ENCODE measurements at regions not wholly inside any gene's neighbourhood (a gene's known extent, or its start where the extent isn't known, plus 50 kb on each side); places are given as distances from the start of the nearest gene placed in this dataset.

DNA sequence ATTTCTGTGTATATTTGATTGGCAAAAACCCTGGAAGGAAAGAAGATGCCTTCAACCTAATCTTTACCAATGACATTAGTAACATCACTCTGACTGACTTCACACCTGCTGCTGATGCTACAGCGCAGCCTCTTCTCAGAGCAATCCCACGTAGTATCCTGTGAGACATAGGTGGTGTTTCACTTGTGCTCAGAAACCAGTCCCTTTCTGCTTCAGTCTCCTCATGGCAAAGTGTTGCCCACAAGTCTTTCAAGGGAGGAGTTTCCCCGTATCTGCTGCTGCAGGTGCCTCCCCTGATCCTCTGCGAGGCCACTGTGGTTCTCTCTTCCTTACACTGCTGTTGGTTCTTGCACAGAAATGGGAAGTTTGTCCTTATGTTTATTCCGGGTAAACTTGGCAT, 433.2 kb upstream of the TNP1 start:
- DNase-seq (ENCODE audit: low read depth): no peak
- H3K79me2 ChIP-seq (ENCODE audit: insufficient read depth, low read length): no peaks in the 10 kb centered on the region
- H3K4me2 ChIP-seq (ENCODE audit: low read length): no peak overlapping the region
- TF ChIP-seq, protein P1, sequence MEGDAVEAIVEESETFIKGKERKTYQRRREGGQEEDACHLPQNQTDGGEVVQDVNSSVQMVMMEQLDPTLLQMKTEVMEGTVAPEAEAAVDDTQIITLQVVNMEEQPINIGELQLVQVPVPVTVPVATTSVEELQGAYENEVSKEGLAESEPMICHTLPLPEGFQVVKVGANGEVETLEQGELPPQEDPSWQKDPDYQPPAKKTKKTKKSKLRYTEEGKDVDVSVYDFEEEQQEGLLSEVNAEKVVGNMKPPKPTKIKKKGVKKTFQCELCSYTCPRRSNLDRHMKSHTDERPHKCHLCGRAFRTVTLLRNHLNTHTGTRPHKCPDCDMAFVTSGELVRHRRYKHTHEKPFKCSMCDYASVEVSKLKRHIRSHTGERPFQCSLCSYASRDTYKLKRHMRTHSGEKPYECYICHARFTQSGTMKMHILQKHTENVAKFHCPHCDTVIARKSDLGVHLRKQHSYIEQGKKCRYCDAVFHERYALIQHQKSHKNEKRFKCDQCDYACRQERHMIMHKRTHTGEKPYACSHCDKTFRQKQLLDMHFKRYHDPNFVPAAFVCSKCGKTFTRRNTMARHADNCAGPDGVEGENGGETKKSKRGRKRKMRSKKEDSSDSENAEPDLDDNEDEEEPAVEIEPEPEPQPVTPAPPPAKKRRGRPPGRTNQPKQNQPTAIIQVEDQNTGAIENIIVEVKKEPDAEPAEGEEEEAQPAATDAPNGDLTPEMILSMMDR (IDR thresholded peaks at IDR 0.05; ENCODE audit: insufficient read depth, low read depth, low read length): no peak
- TF ChIP-seq EZH2 (IDR thresholded peaks at IDR 0.05; ENCODE audit: insufficient read depth, low read length): no peak
- no peaks in the 10 kb centered on the region for H3K27me3 ChIP-seq (ENCODE audit: insufficient read depth, low read length)
- Mint-ChIP-seq H3K4me1 (ENCODE audit: low read depth, unreplicated experiment) (peaks cover 5% of the 10 kb centered on the region), H3K9me3 (ENCODE audit: unreplicated experiment) (peaks cover 5% of the 10 kb centered on the region), H3K36me3 (ENCODE audit: low read depth, unreplicated experiment) (no peaks in the 10 kb centered on the region), H3K27me3 (ENCODE audit: low read depth, unreplicated experiment) (no peaks in the 10 kb centered on the region), H3K27ac (ENCODE audit: unreplicated experiment) (no peak overlapping the region), H3K4me3 (ENCODE audit: unreplicated experiment) (no peak overlapping the region)
- H3K9me3 ChIP-seq (ENCODE audit: insufficient read depth, low read depth, low read length): no peaks in the 10 kb centered on the region
- H3K4me1 ChIP-seq (ENCODE audit: insufficient read depth, low read length): no peaks in the 10 kb centered on the region
- FAIRE-seq: no peak
- H3K4me3 ChIP-seq (ENCODE audit: insufficient read depth, low read depth, low read length): no peak overlapping the region
- no peak overlapping the region for H3K27ac ChIP-seq (ENCODE audit: low read depth, low read length)
- H3K9ac ChIP-seq (ENCODE audit: low read length): no peak overlapping the region
- H4K20me1 ChIP-seq (ENCODE audit: insufficient read depth, low read length): no peaks in the 10 kb centered on the region
- H2AFZ ChIP-seq (ENCODE audit: low read depth, low read length): no peak overlapping the region
- no peaks in the 10 kb centered on the region for H3K36me3 ChIP-seq (ENCODE audit: insufficient read depth, low read length)

DNA sequence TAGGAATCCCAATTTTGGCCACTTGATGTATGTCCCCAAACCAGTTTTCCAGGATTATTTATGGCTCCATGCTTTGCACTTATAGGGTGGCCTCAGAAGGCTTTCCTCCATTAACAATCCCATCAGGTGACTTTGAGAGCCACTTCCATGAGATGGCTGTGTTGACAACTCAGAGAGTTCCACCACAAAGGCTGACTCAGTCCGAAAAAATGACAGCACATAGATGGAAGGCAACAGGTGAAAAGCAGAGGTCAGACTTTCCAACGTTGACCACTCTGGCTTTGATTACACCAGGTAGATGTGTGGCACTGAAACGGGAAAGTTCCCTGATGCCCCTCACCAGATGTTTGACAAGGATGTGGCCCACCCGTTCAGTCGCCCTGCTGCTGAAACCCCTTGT, 431.4 kb upstream of the TNP1 start:
- Histone ChIP-seq H3K4me1 (ENCODE audit: insufficient read depth, low read length) (peaks cover 7% of the 10 kb centered on the region), H3K79me2 (ENCODE audit: insufficient read depth, low read length) (no peaks in the 10 kb centered on the region), H3K4me3 (ENCODE audit: insufficient read depth, low read depth, low read length) (no peak overlapping the region), H3K27ac (ENCODE audit: low read depth, low read length) (no peak overlapping the region), H3K4me2 (ENCODE audit: low read length) (no peak overlapping the region), H2AFZ (ENCODE audit: low read depth, low read length) (no peak overlapping the region), H4K20me1 (ENCODE audit: insufficient read depth, low read length) (no peaks in the 10 kb centered on the region), H3K9ac (ENCODE audit: low read length) (no peak overlapping the region), H3K36me3 (ENCODE audit: insufficient read depth, low read length) (no peaks in the 10 kb centered on the region), H3K9me3 (ENCODE audit: insufficient read depth, low read depth, low read length) (no peaks in the 10 kb centered on the region), H3K27me3 (ENCODE audit: insufficient read depth, low read length) (no peaks in the 10 kb centered on the region)
- FAIRE-seq: no peak
- DNase-seq (ENCODE audit: low read depth): no peak
- Mint-ChIP-seq H3K9me3 (ENCODE audit: unreplicated experiment) (peaks cover 4% of the 10 kb centered on the region), H3K4me1 (ENCODE audit: low read depth, unreplicated experiment) (peaks cover 17% of the 10 kb centered on the region), H3K27me3 (ENCODE audit: low read depth, unreplicated experiment) (no peaks in the 10 kb centered on the region), H3K36me3 (ENCODE audit: low read depth, unreplicated experiment) (no peaks in the 10 kb centered on the region), H3K4me3 (ENCODE audit: unreplicated experiment) (no peak overlapping the region), H3K27ac (ENCODE audit: unreplicated experiment) (no peak overlapping the region)
- TF ChIP-seq EZH2 (IDR thresholded peaks at IDR 0.05; ENCODE audit: insufficient read depth, low read length): no peak
- TF ChIP-seq, protein P1 (IDR thresholded peaks at IDR 0.05; ENCODE audit: insufficient read depth, low read depth, low read length): no peak

DNA sequence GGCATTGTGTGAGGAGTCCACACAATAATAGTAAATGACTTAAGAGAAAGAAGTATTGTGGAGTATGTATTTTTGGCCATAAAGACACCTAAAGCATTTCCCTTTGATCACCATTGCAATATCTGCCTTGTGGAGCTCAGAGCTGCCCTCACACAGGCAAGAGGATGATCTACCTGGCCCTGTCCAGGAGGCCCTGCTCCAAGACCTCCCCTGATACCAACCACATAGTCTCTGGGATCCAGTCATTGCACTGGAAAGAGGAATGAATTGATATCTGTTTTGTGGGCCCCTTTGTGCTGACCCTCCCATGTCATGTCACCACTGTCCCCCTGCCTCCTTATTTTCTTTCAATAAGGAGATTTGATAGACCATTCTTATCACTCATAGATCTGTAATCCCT, 430.6 kb upstream of the TNP1 start:
- H3K9me3 Mint-ChIP-seq (ENCODE audit: unreplicated experiment): peaks cover 4% of the 10 kb centered on the region
- Histone ChIP-seq H3K9ac (ENCODE audit: low read length) (no peak overlapping the region), H3K27me3 (ENCODE audit: insufficient read depth, low read length) (no peaks in the 10 kb centered on the region), H3K9me3 (ENCODE audit: insufficient read depth, low read depth, low read length) (no peaks in the 10 kb centered on the region), H3K4me2 (ENCODE audit: low read length) (no peak overlapping the region), H3K27ac (ENCODE audit: low read depth, low read length) (no peak overlapping the region), H3K79me2 (ENCODE audit: insufficient read depth, low read length) (no peaks in the 10 kb centered on the region), H3K4me3 (ENCODE audit: insufficient read depth, low read depth, low read length) (no peak overlapping the region), H3K36me3 (ENCODE audit: insufficient read depth, low read length) (no peaks in the 10 kb centered on the region), H4K20me1 (ENCODE audit: insufficient read depth, low read length) (no peaks in the 10 kb centered on the region), H2AFZ (ENCODE audit: low read depth, low read length) (no peak overlapping the region), H3K4me1 (ENCODE audit: insufficient read depth, low read length) (peaks cover 7% of the 10 kb centered on the region)
- FAIRE-seq (no peak), DNase-seq (ENCODE audit: low read depth) (no peak)
- no peaks in the 10 kb centered on the region for H3K27me3 Mint-ChIP-seq (ENCODE audit: low read depth, unreplicated experiment)
- TF ChIP-seq EZH2 (IDR thresholded peaks at IDR 0.05; ENCODE audit: insufficient read depth, low read length): no peak
- TF ChIP-seq, protein P1 (IDR thresholded peaks at IDR 0.05; ENCODE audit: insufficient read depth, low read depth, low read length): no peak
- no peak overlapping the region for H3K4me3 Mint-ChIP-seq (ENCODE audit: unreplicated experiment)
- H3K36me3 Mint-ChIP-seq (ENCODE audit: low read depth, unreplicated experiment): no peaks in the 10 kb centered on the region
- no peak overlapping the region for H3K27ac Mint-ChIP-seq (ENCODE audit: unreplicated experiment)
- H3K4me1 Mint-ChIP-seq (ENCODE audit: low read depth, unreplicated experiment): peaks cover 17% of the 10 kb centered on the region
